Iris pigment epithelial cell (primary cell): ENCODE measurements at regions not wholly inside any gene's neighbourhood (a gene's known extent, or its start where the extent isn't known, plus 50 kb on each side); places are given as distances from the start of the nearest gene placed in this dataset.
A peak's percentile ranks its signal among the peaks of the same experiment; 100 is the strongest.
"Not testable (repeated sequence)": the region's sequence is repeated elsewhere in the genome, so short reads cannot be mapped to it uniquely, and the experiment has no call there.

Experiments used
- DNase-seq: peaks from one replicate; pipeline ENCODE4 v3.0.0-alpha.2; 2011; ENCODE audit warnings: low read depth

DNA sequence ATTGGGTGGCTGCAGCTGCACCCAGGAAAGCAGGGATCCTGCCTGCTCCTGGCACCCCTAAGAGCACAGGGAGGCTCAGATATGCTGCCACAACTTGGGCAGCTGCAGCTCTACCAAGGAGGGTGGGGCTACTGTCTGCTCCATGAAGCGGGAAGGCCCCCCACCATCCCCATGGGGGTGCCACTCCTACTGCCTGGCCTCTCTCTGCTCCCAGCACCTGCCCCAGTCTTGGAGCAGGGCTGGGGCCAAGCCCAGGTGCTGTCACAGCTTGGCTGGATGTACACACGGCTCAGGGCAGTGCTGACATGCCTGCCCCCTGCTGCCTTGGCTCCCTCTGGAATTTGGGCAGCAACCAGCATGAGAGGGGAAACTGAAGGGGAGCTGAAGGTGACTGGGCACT lies 214.7 kb upstream of the PLPPR1 start:
- DNase-seq = no peak

DNA sequence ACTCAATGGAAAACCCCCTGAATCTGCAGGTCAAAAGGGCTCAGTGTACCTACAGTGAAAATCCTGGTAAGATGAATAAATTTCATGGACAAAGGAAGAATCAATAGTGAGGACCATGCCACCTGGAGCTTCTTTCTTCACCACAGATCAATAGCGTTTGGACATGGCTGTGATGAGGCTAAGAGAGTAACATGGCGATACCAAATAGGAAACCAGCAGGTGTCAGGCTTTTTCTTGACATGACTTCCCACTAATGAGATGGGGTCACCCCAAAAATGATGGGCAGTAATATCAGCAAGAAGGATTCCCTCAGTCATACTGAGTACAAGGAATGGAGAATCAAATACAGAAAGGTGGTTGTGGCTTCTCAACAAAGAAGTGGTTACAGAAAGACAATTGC lies 208.5 kb upstream of the PLPPR1 start:
- no peak for DNase-seq

DNA sequence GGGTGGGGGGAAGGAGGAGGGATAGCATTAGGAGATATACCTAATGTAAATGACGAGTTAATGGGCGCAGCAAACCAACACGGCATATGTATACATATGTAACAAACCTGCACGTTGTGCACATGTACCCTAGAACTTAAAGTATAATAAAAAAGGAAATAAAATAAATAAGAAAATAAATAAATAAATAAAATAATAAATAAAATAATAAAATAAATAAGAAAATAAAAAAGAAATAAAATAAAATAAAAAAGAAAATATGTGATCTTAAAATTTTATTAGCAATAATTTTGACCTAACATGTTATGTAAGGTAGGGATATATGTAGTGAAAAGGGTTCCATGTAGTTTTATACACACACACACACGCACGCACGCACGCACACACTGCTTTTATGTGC lies 195.5 kb upstream of the PLPPR1 start:
- not testable (repeated sequence) for DNase-seq

DNA sequence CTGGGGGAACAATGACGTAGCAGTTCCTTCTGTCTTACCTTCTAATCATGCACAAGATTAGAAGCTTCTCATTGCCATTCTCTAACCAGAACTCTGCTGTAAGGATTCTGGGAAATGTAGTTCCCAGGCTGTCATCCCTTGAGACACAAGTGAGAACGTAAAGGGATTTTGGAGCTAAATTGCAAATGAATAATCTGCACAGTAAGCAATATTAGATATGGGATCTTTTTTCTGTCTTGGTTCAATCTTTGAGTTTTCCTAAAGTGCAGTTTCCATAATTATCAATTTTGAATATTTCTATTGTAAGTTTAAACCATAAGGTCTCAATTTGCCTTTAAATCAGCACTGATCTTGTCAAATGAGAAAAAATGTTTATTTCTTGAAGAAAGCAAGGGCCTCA lies 189.7 kb upstream of the PLPPR1 start:
- no peak for DNase-seq

DNA sequence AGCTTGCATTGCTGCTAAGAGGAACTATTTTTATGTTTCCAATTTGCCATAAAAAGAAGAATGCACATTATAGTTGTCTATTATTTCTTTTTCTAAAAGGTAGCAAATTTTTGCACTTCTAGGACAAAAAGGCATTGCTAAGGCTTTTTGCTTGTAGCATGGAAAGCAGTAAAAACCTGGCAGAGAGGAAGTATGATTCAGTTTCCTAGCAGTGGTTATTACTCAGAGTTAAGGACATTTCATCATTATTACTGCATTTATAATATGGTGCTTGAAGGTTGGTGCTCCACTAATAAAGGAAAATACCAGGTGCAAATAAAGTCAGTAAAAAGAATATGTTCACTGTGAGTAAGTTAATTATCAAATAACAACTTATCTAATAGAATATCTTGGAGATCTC lies 179.8 kb upstream of the PLPPR1 start:
- no peak for DNase-seq

DNA sequence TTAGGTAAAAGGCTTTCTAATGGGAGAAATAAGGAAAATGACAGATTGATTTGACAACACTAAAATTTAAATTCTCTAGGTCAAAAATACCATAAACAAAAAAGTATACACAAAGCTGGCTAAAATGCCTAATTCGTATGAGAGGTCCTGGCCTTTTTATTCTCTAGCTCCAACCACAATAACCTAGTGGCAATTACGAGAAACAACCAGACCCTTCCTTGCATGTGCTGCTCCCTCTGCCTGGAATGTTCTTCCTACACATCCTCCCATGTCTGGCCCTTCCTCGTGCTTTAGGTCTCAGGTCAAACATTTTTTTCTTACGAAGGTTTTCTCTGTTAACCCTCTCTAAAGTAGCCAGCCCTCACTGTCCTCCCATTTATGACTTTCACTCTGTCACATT lies 176.4 kb upstream of the PLPPR1 start:
- DNase-seq = no peak

DNA sequence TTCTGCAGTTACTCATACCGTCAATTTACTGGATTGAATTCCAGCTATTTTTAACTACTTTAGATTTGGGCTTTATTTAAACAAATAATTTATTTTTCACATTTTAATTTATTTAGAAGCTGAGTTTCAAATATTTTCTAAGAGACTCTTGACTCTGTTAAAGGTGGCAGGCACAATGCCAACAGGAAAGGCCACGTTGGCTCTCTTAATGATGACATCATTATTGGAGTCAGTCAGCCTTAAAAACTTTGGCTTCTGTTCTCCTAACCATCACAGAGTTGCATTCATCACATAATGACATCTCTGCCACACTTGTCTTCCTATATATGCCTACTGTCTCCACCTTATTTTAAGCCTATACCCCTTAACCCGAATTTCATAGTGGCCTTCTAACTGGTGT lies 172.3 kb upstream of the PLPPR1 start:
- DNase-seq = no peak

DNA sequence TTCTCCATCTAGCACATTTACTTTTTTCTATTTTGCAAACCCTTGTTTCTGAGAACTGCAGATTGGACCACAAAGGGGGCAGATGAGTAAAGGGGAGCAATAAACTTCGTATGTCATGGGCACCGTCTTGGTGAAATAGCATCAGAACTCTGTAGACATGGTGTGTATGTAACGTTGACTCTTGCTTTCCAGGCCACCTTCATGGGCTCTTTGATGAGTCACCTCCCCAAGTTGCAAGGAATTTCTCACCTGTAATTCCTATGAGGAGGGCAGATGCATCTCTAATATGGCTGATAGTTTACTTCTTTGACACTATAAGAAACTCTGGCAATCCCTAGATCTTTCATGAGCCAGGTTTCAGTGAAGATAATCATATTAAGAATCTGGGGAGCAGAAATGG lies 163.4 kb upstream of the PLPPR1 start:
- no peak for DNase-seq

DNA sequence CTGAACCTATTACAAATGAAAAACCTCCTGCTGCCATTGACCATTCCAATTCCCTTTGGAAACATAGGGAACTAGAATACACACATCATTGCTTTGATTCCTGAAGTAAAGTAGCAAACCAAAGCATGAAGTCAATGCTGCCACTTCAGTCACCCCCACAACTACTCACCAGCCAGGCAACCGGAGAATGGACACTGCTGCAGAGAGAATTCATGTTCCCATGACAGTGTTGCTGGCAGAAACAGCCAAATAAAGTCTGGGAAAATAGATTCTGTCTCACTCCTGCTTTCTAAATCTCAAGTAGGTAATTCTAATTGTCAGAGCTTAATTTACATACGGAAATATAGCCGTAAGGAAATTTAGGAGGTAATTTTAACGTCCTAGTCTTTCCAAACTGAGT lies 162.9 kb upstream of the PLPPR1 start:
- DNase-seq = no peak

DNA sequence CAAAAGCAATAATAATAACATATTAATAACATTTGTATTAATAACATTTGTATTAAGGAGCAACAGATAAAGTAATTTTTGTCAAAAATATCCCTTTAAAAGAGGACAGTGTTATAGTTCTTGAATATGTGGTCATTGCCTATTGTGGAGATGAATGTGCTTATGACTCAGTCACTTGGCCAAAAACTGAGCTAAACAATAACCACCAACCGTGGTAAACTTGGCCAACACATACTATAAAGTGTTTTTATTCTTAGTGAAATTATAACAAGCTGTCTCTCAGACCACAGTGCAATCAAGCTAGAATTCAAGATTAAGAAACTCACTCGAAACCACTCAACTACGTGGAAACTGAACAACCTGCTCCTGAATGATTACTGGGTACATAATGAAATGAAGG lies 159.2 kb upstream of the PLPPR1 start:
- no peak for DNase-seq

DNA sequence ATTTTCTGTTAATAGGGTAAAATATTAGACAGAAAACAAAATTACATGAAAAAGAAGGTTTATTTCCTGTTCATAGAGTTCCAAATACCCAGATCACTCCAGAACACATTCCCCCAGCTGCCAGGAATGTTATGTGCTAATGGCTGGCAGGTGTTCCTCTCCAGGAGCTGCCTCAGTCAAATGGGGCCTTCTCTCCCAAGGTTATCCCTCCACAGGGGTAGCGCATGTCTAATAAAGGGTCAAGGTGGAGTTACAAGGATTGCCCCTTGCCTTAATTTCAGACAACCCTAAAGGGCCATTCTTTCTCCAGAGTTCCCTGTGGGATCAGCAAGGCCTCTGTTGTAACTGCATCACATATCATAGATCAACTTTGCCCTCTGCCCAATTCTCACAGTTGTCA lies 148.6 kb upstream of the PLPPR1 start:
- no peak for DNase-seq

DNA sequence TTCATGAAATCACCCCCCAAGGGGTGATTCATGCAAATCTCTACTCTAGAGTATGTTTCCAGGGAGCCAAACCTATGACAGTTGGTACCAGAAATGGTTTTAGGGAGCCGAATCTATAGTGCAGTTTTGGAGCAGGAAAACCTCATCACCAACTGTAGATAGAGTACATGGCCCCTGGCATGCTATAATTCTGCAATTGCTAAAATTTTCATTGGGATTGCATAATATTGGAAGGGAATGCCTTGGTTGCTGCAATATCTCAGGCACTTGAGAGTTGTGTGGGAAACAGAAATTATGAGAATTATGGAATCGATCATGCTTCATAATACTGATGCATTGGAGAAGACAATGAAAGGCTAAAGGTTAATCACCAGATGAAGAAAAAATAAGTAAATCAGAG lies 148.2 kb upstream of the PLPPR1 start:
- DNase-seq = no peak

DNA sequence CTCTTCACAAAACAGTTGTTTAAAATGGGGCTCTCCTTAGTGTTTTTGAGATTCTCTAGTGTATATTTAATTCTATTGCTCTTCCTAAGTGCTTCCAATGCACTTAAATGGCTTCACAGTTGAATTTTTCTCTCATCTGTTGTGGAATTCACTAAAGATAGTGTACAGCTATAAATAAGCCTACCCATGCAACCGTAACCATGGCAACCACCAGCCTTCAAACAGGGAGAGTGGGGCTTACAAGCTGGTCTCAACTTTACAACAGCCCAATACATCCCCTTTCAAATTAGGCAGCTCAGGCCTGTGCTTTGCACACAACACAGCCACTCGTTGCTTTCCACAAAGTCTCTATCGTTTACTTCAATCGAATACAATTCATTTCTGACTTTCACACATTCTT lies 144.0 kb upstream of the PLPPR1 start:
- no peak for DNase-seq

DNA sequence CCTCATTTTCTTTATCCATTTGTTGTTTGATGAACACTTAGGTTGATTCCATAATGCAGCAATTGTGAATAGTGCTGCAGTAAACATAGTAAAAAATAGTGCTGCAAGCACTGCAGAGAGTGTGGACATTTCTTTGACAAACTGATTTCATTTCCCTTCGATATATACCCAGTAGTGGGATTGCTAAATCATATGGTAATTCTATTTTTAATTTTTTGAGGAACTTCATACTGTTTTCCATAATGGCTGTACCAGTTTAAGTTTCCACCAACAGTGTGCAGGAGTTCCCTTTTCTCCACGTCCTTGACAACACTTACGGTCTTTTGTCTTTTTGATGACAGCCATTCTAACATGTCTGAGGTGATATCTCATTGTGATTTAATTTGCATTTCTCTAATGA lies 138.2 kb upstream of the PLPPR1 start:
- no peak for DNase-seq

DNA sequence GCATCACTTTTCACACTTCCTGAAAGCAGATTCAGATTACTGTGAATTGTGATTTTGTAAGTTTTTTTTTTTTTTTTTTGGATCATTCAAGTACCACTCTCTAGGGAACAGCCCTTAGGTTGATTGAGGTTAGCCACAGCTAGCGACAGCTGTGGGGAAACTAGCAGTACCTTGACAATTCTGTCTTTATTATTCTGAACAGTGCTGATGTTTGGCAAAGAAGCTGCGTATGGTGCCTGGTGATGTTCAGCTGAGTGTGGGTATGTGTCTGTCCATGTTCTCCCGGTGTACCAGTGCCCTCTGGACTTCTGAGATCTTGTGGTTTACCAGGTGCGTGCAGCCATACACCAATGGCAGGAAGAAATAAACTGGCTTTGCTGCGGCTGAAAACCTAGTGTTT lies 117.3 kb upstream of the PLPPR1 start:
- no peak for DNase-seq

DNA sequence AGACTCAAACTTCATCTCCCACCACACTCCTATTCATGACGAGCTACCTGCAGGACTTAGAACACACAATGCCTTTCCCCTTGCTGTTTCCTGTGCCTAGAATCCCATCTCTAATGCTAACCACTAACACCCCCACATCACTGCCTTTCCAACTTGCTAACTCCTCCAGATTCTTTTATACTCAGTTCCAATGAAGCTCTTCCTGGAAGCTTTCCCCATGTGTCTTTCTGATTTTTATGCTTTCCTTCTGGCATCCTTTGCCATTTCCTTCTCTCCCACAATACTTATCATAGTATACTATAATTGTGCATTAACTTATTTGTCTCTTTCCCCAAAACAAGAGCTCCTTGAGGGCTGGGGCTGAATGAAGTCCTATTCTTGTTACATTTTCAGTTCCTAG lies 115.3 kb upstream of the PLPPR1 start:
- no peak for DNase-seq

DNA sequence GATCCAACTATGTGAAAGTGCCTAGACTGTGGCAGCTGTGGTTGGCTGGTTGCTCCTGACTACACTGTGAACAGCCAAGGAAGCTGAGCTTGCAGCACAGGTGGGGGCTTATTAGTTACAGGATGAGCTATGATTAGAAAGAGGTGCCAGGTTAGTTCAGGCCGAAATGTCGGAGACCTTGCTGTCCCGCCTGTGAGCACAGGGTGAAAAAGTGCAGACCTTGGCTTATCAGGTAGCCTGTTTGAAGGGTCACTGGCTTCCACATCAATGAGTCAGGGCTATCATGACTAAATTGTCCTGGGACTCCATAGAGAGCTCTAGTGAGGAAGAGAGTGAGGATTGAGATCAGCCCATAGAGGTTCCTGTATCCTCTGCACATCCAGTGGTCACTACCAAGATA lies 114.3 kb upstream of the PLPPR1 start:
- no peak for DNase-seq

DNA sequence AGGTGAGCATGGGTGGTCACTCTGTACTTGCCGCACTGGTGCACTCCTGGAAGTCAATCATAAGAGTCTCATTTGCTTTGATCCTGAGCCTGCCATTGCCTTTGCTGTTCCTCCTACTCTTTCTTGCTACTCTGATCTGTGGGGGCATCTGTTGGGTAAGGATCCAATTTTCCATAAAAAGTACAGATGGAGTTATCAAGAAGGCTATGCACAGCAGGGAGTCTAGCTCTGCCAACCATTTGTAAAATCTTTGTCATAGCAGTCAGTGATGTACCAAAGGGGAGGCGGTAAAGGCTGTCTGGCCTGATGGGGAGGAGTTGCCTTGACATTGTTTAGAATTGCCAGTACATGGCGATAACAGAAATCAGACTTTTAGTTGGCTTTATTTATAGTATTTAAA lies 109.0 kb upstream of the PLPPR1 start:
- no peak for DNase-seq

DNA sequence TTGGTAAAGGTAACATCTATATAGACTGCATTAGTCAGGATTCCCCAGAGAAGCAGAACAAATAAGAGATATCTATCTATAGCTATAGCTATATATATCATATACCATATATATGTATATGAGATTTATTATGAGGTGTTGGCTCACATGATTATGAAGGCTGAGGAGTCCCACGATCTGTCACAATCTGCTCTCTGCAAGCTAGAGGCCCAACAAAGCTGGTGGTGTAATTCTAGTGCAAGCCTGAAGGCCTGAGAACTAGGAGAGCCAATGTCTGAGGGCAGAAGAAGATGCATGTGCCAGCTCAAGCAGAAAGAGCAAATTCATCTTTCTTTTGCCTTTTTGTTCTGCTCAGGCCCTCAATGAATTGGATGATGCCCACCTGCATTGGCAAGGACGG lies 102.2 kb upstream of the PLPPR1 start:
- no peak for DNase-seq

DNA sequence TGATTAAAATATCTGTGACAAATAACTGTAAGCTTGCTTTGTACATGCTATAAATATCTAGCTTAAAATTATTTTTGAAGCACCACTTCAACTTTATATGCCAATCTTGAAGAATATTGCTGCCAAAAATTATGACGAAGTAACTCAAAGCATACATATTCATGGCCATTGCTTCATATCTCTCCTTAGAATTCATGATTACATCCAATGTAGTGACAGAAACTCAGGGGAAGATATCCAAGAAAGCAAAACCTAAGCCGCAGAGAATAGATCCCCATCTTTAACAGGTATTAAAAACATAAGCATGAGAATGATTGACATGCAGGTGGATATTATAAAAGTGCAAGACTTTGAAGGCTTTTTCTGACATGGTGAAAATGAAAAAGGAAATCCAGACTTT lies 100.8 kb upstream of the PLPPR1 start:
- no peak for DNase-seq

DNA sequence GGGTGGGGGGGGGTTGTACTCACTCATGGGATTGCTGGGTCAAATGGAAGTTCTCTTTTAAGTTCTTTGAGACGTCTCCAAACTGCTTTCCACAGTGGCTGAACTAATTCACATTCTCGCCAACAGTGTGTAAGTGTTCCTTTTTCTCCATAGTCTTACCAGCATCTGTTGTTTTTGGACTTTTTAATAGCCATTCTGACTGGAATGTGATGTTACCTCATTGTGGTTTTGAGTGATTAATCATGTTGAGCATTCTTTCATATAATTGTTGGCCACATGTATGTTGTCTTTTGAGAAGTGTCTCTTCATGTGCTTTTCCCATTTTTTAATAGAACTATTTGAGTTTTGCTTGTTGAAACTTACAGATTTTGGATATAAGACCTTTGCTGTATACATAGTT lies 94.9 kb upstream of the PLPPR1 start:
- DNase-seq = peak; percentile 22

DNA sequence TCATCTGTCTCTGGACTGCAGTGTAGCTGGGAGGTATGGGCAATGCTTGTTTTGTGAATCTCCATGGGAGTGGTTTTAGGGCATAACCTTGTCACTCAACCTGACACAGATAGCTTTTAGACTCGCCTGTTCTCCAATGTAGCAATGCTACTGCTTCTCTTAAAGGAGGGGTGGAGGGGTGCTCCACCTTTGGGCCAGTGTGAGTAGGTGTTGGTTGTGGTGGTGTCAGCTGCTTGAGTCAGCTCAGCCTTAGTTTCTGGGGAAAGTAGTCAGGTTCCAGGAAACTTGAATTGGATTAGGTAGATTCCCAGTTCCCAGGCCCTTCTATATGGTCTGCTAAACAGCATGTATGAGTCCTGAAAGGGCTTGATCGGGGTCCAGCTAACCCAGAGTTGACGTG lies 91.1 kb upstream of the PLPPR1 start:
- DNase-seq = no peak

DNA sequence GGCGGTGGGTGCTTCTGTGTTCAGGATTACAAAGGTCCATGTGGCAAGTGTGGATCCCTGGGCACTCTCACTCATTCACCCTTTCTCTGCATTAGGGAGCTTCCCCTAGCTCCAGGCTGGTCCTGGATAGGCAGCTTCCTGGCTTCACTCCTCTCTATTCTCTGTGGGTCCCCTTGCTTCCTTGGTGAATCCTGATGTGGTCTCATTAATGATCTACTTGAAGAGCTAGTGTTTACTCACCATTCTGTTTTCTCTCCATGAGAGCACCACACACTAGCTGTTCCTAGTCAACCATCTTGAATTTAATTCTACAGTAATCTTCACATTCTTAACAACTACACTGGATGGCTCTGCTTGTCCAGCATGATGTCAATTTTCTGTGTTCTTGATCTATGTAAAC lies 90.0 kb upstream of the PLPPR1 start:
- DNase-seq = no peak

DNA sequence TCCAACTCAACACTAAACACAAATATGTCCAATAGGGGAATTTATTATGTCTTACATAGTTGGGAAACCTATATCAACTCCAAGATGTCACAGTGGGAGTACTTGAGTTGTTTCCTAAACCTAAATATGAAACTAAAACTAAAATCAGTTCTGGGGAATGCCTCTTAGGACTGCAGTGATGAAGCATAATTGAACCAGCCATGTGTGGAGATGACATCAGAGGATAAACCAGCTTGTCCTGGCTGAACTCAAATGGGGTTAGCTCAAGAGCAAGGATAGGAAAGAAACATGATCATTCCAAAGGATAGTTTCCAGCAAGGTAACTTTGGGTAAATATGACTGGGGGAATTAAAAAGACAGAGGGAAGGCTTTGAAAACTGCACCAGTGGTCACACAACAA lies 88.9 kb upstream of the PLPPR1 start:
- DNase-seq = no peak

DNA sequence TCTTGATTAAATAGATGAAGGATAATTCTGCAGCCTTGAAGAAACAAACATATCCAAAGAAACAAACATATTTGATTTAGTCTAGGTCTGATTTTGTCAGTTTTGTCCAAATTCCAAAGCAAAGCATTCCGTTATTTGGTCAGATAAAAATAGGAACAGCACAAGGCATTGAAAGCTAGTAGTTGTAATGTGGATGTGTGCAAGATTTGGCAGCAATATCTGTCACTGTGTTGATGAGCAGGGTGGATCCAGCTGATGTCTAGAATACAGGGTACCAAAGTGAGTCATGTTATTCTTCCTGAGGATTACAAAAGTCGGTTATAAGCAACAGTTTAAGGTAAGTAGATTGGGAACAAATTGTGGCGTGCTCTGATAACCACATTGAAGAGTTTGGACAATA lies 69.3 kb upstream of the PLPPR1 start:
- no peak for DNase-seq
